B cell (primary cell): ENCODE measurements at regions not wholly inside any gene's neighbourhood (a gene's known extent, or its start where the extent isn't known, plus 50 kb on each side); places are given as distances from the start of the nearest gene placed in this dataset.

Source experiments
- ATAC-seq: fragments of 200-7000 bp; cut with Tn5 transposase; one replicate; pipeline ENCODE4 v1.10.0; 2021; ENCODE audit warnings: low read depth, mild to moderate bottlenecking, moderate number of reproducible peaks, moderate library complexity
- CTCF ChIA-PET: fragments of 350-600 bp; sonication (Branson Sonifier 250); formaldehyde crosslinking; loops from one replicate; lab custom pipeline; 2021; ENCODE audit warnings: antibody characterized with exemption, inconsistent platforms; lab: Charles Lee
- POLR2A ChIA-PET: fragments of 350-600 bp; sonication (Branson Sonifier 250); formaldehyde crosslinking; loops from one replicate; lab custom pipeline; 2021; ENCODE audit warnings: antibody characterized with exemption; lab: Charles Lee
- DNase-seq: peaks from one replicate; pipeline ENCODE4 v3.0.0; 2013
- H2AFZ ChIP-seq: 2 replicates; pipeline ENCODE4 v1.6.1; 2012; ENCODE audit warnings: mild to moderate bottlenecking, low read depth, low read length; ENCODE audit not compliant: insufficient read depth, poor library complexity, severe bottlenecking
- H3K27ac ChIP-seq, 2 donors: 1 replicate in 1 of 2; 2 replicates in 1 of 2; pipeline ENCODE4 v1.5.1; 2012 to 2013; ENCODE audit warnings: low read length in 2 of 2, mild to moderate bottlenecking in 2 of 2, moderate library complexity in 1 of 2
- H3K27me3 ChIP-seq, 4 experiments: fragments of 200-600 bp in 1 of 4; sonication (generic) in 1 of 4; replicated peaks in 1 of 4; 1 replicate in 2 of 4; 2 replicates in 2 of 4; pipeline versions ENCODE4 v1.6.1 to v1.7.0; 2013 to 2016; ENCODE audit warnings: low read length in 3 of 4, mild to moderate bottlenecking in 2 of 4, mixed read lengths in 1 of 4, moderate library complexity in 1 of 4; ENCODE audit not compliant: insufficient read depth in 4 of 4, control insufficient read depth in 3 of 4; ENCODE audit errors: control extremely low read depth in 1 of 4
- H3K36me3 ChIP-seq, 2 experiments: replicated peaks in 1 of 2; 1 replicate in 1 of 2; 2 replicates in 1 of 2; pipeline versions ENCODE4 v1.6.1 to v1.7.1; 2013; ENCODE audit warnings: low read length in 1 of 2; ENCODE audit not compliant: insufficient read depth in 2 of 2, control insufficient read depth in 1 of 2; ENCODE audit errors: control extremely low read depth in 1 of 2, extremely low read depth in 1 of 2
- H3K4me1 ChIP-seq, 2 donors: fragments of 200-600 bp in 1 of 2; sonication (generic) in 1 of 2; 1 replicate in 1 of 2; 2 replicates in 1 of 2; pipeline versions ENCODE4 v1.5.1 to v1.6.1; 2013 to 2017; ENCODE audit warnings: low read length in 2 of 2; ENCODE audit not compliant: control insufficient read depth in 2 of 2, insufficient read depth in 2 of 2
- H3K4me2 ChIP-seq: replicated peaks from 2 replicates; pipeline ENCODE3; 2012; ENCODE audit warnings: mild to moderate bottlenecking, low read depth, low read length; ENCODE audit not compliant: poor library complexity, severe bottlenecking
- H3K4me3 ChIP-seq, 5 experiments: fragments of 200-600 bp in 1 of 5; sonication (generic) in 1 of 5; 1 replicate in 3 of 5; 2 replicates in 2 of 5; pipeline versions ENCODE4 v1.5.1 to v1.7.0; 2011 to 2016; ENCODE audit warnings: low read length in 4 of 5, mild to moderate bottlenecking in 4 of 5, low read depth in 2 of 5, control low read depth in 1 of 5, moderate library complexity in 1 of 5; ENCODE audit not compliant: insufficient read depth in 1 of 5; ENCODE audit errors: control extremely low read depth in 1 of 5, extremely low read depth in 1 of 5
- H3K79me2 ChIP-seq: fragments of 200-600 bp; sonication (generic); one replicate; pipeline ENCODE4 v1.6.0; 2016; ENCODE audit warnings: low read length; ENCODE audit not compliant: control insufficient read depth, insufficient read depth
- H3K9ac ChIP-seq: fragments of 200-600 bp; sonication (generic); 2 replicates; pipeline ENCODE4 v1.6.1; 2017; ENCODE audit warnings: mild to moderate bottlenecking, low read length, moderate library complexity
- H3K9me3 ChIP-seq, 3 donors: one replicate each; pipeline versions ENCODE4 v1.6.1 to v1.7.1; 2013; ENCODE audit warnings: low read length in 2 of 3; ENCODE audit not compliant: control insufficient read depth in 2 of 3, insufficient read depth in 1 of 3; ENCODE audit errors: control extremely low read depth in 1 of 3
- H4K20me1 ChIP-seq: 2 replicates; pipeline ENCODE4 v1.6.0; 2012; ENCODE audit warnings: mild to moderate bottlenecking, low read length; ENCODE audit not compliant: insufficient read depth, control insufficient read depth, poor library complexity, severe bottlenecking
- H3K27ac Mint-ChIP-seq: one replicate; pipeline ENCODE4 v1.8.0; 2021; ENCODE audit warnings: mixed read lengths
- H3K27me3 Mint-ChIP-seq: one replicate; pipeline ENCODE4 v1.8.0; 2021; ENCODE audit warnings: mixed read lengths
- H3K4me1 Mint-ChIP-seq: one replicate; pipeline ENCODE4 v1.8.0; 2021; ENCODE audit warnings: mixed read lengths
- H3K4me3 Mint-ChIP-seq: one replicate; pipeline ENCODE4 v1.8.0; 2021; ENCODE audit warnings: mixed read lengths
- H3K9me3 Mint-ChIP-seq: one replicate; pipeline ENCODE4 v1.8.0; 2022; ENCODE audit warnings: mixed read lengths; ENCODE audit not compliant: insufficient read depth
- CTCF ChIP-seq: fragments of 200-600 bp; IDR thresholded peaks from one replicate; pipeline ENCODE4 v1.8.0; 2022; ENCODE audit warnings: antibody characterized with exemption, mild to moderate bottlenecking
- EZH2 ChIP-seq: IDR thresholded peaks from 2 replicates; pipeline ENCODE4 v1.6.1; 2012; ENCODE audit warnings: borderline replicate concordance, low read depth, mild to moderate bottlenecking, moderate library complexity, low read length; ENCODE audit not compliant: insufficient read depth, poor library complexity, severe bottlenecking
- WGBS: methylation state at CpG from one replicate; pipeline ENCODE4 v1.1.5; 2013; ENCODE audit warnings: missing lambda C conversion rate; ENCODE audit not compliant: insufficient coverage; 5-methylcytosine and 5-hydroxymethylcytosine counted together
- intact Hi-C: fragments of 100-400 bp; cut with micrococcal nuclease; formaldehyde crosslinking; loops from one replicate; pipeline ENCODE4 v1.10.0; 2022

GRCh38 chr12:60014436-60014835 is 418.6 kb downstream of the SLC16A7 start:
- peaks cover 7% of the 10 kb centered on the region for H3K9me3 Mint-ChIP-seq
- H3K4me1 ChIP-seq, result no peaks in the 10 kb centered on the region
- no peaks in the 10 kb centered on the region for H3K36me3 ChIP-seq
- H3K9me3 ChIP-seq, result no peaks in the 10 kb centered on the region
- intact Hi-C loops, result no loop called here
- no peak overlapping the region for H3K9ac ChIP-seq
- H2AFZ ChIP-seq, result no peak overlapping the region
- H3K27ac ChIP-seq, result no peak overlapping the region
- H3K79me2 ChIP-seq, result no peaks in the 10 kb centered on the region
- no peak overlapping the region for H3K4me2 ChIP-seq
- no peaks in the 10 kb centered on the region for H3K27me3 Mint-ChIP-seq
- DNase-seq, result no peak
- ChIA-PET CTCF (no interaction called here), POLR2A (no interaction called here)
- no peak overlapping the region for H3K4me3 ChIP-seq
- no peaks in the 10 kb centered on the region for H3K27me3 ChIP-seq
- H3K27ac Mint-ChIP-seq, result no peak overlapping the region
- ATAC-seq, result no peak
- H3K4me3 Mint-ChIP-seq, result no peak overlapping the region
- TF ChIP-seq CTCF (no peak), EZH2 (no peak)
- H4K20me1 ChIP-seq, result no peaks in the 10 kb centered on the region
- no peaks in the 10 kb centered on the region for H3K4me1 Mint-ChIP-seq

- no peaks in the 10 kb centered on the region for H3K4me1 ChIP-seq
- TF ChIP-seq EZH2 (no peak), CTCF (no peak)
- POLR2A ChIA-PET, result no interaction called here
- ATAC-seq, result no peak
- H3K79me2 ChIP-seq, result no peaks in the 10 kb centered on the region
- no peak overlapping the region for H3K4me3 Mint-ChIP-seq
- H3K4me1 Mint-ChIP-seq, result no peaks in the 10 kb centered on the region
- no peaks in the 10 kb centered on the region for H3K9me3 Mint-ChIP-seq
- CTCF ChIA-PET, result no interaction called here
- no peak for DNase-seq
- H3K27ac Mint-ChIP-seq, result no peak overlapping the region
- no peaks in the 10 kb centered on the region for H3K36me3 ChIP-seq
- peaks cover 0 to 4% (median 0%) of the 10 kb centered on the region in 3 donors for H3K9me3 ChIP-seq
- H3K4me2 ChIP-seq, result no peak overlapping the region
- no peak overlapping the region for H3K27ac ChIP-seq
- H3K27me3 ChIP-seq, result no peaks in the 10 kb centered on the region
- no CpG with 5 or more reads among the region's 2 CpGs for WGBS
- intact Hi-C loops, result no loop called here
- H2AFZ ChIP-seq, result no peak overlapping the region
- no peak overlapping the region for H3K9ac ChIP-seq
- no peaks in the 10 kb centered on the region for H4K20me1 ChIP-seq
- no peak overlapping the region for H3K4me3 ChIP-seq
- no peaks in the 10 kb centered on the region for H3K27me3 Mint-ChIP-seq
Observed at GRCh38 chr12:60020068-60020467, 424.2 kb downstream of the SLC16A7 start.
